Kidney epithelial cell (primary cell): ENCODE measurements at regions not wholly inside any gene's neighbourhood (a gene's known extent, or its start where the extent isn't known, plus 50 kb on each side); places are given as distances from the start of the nearest gene placed in this dataset.

Experiments
- DNase-seq: peaks from one replicate; pipeline ENCODE4 v3.0.0-alpha.2; 2010; ENCODE audit warnings: low read depth
- H3K27me3 ChIP-seq: 2 replicates; pipeline ENCODE4 v1.6.0; 2011; ENCODE audit warnings: low read length; ENCODE audit not compliant: control insufficient read depth, insufficient read depth
- H3K36me3 ChIP-seq: 2 replicates; pipeline ENCODE4 v1.5.1; 2011; ENCODE audit warnings: low read length; ENCODE audit not compliant: control insufficient read depth, insufficient read depth
- H3K4me3 ChIP-seq: 2 replicates; pipeline ENCODE4 v1.5.1; 2011; ENCODE audit warnings: low read depth, mild to moderate bottlenecking, control low read depth, low read length
- TF ChIP-seq, protein P1 (sequence below): IDR thresholded peaks from 2 replicates; pipeline ENCODE4 v1.5.1; 2011; ENCODE audit warnings: mild to moderate bottlenecking, moderate library complexity, low read length, control low read depth, inconsistent platforms; ENCODE audit not compliant: insufficient read depth, poor library complexity, severe bottlenecking

DNA sequence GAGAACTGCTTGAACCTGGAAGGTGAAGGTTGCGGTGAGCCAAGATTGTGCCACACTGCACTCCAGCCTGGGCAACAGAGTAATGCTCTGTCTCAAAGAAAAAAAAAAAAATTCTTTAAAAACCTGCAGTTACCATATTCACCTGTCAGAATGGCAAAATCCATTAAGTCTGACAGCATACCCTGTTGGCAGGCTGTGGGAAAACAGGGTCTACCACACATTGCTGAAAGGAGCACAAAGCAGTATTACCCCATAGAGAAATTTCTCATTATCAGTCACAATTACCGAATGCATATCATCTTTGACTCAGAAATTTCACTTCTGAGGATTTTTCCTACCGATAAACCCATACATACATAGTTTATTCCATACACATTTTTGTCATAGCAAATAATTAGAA is 264.1 kb upstream of the SLCO3A1 start:
- Histone ChIP-seq H3K4me3 (no peak overlapping the region), H3K36me3 (no peaks in the 10 kb centered on the region), H3K27me3 (no peaks in the 10 kb centered on the region)
- TF ChIP-seq, protein P1, sequence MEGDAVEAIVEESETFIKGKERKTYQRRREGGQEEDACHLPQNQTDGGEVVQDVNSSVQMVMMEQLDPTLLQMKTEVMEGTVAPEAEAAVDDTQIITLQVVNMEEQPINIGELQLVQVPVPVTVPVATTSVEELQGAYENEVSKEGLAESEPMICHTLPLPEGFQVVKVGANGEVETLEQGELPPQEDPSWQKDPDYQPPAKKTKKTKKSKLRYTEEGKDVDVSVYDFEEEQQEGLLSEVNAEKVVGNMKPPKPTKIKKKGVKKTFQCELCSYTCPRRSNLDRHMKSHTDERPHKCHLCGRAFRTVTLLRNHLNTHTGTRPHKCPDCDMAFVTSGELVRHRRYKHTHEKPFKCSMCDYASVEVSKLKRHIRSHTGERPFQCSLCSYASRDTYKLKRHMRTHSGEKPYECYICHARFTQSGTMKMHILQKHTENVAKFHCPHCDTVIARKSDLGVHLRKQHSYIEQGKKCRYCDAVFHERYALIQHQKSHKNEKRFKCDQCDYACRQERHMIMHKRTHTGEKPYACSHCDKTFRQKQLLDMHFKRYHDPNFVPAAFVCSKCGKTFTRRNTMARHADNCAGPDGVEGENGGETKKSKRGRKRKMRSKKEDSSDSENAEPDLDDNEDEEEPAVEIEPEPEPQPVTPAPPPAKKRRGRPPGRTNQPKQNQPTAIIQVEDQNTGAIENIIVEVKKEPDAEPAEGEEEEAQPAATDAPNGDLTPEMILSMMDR, result peak; percentile 22
- no peak for DNase-seq

DNA sequence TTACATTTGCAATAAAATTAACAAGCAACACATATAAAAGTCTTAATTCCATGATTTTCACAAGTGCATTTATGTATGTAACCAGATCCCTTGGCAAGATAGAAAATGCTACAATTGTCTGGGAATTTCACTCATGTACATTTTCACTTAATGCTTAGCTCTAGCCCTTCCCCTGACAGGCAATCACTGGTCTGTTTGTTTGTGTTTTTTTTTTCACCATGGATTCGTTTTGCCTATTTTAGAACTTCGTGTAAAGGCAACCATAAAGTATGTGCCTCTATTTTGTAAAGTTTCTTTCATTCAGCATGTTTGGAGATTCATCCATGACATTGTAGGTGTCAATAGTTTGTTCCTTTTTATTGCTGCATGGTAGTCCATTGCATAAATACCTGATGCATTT is 260.9 kb upstream of the SLCO3A1 start:
- H3K4me3 ChIP-seq, result no peak overlapping the region
- no peaks in the 10 kb centered on the region for H3K36me3 ChIP-seq
- TF ChIP-seq, protein P1, result no peak
- DNase-seq, result no peak
- H3K27me3 ChIP-seq, result no peaks in the 10 kb centered on the region

DNA sequence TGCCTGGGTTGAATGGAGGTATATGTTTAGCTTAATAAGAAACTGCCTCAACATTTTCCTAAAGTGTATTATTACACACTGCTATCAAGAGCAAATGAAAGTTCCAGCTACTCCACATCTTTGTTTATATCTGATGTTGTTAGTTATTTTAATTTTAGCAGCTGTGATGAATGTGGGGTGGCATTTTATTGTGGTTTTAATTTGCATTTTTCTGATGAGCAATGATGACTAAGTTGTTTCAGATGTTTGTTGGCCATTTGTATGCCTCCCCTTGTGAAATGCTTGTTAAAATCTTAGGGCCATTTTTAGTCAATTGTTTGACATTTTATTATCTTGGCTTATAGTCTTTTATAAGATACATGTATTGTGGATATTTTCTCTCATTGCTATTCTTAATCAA is 260.4 kb upstream of the SLCO3A1 start:
- H3K27me3 ChIP-seq, result no peaks in the 10 kb centered on the region
- no peak overlapping the region for H3K4me3 ChIP-seq
- H3K36me3 ChIP-seq, result no peaks in the 10 kb centered on the region
- DNase-seq, result no peak
- TF ChIP-seq, protein P1, result no peak

DNA sequence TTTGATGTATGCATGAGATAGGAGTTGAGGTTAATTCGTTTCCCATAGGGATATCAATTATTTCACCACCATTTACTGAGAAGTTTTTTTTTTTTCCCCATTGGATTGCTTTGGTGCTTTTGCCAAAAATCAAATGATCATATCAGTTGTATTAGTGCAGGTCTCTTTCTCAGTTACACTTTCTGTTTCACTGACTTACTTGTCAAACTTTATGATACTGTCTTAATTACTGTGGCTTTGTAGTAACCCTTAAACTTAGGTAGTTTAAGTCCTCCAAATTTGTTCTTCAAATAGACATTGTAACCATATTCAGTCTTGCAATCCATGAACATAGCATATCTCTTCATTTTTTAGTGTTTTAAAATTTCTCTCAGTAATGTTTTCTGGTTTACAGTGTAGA is 259.9 kb upstream of the SLCO3A1 start:
- TF ChIP-seq, protein P1, result no peak
- Histone ChIP-seq H3K27me3 (no peaks in the 10 kb centered on the region), H3K36me3 (no peaks in the 10 kb centered on the region), H3K4me3 (no peak overlapping the region)
- no peak for DNase-seq

DNA sequence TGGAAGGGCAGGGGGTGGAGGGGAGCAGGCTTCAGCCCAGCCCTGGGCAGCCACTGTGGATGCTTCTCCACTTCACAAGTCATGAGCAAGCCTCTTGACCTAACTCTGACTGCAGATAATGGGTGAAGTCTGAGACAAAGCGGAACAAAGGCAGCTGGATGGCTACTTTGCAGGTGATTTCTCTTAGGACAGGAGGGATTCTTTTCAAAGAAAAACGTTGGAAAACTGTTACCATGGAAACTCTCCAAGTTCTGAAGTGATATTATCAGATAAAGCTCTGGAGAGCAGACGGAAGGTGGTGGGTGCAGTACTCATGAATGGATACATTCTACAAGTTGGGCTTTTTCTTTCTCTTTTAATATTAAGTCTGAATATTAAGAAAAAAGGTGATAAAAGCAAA is 254.2 kb upstream of the SLCO3A1 start:
- no peak for DNase-seq
- H3K4me3 ChIP-seq, result no peak overlapping the region
- H3K27me3 ChIP-seq, result no peaks in the 10 kb centered on the region
- TF ChIP-seq, protein P1, result no peak
- no peaks in the 10 kb centered on the region for H3K36me3 ChIP-seq

DNA sequence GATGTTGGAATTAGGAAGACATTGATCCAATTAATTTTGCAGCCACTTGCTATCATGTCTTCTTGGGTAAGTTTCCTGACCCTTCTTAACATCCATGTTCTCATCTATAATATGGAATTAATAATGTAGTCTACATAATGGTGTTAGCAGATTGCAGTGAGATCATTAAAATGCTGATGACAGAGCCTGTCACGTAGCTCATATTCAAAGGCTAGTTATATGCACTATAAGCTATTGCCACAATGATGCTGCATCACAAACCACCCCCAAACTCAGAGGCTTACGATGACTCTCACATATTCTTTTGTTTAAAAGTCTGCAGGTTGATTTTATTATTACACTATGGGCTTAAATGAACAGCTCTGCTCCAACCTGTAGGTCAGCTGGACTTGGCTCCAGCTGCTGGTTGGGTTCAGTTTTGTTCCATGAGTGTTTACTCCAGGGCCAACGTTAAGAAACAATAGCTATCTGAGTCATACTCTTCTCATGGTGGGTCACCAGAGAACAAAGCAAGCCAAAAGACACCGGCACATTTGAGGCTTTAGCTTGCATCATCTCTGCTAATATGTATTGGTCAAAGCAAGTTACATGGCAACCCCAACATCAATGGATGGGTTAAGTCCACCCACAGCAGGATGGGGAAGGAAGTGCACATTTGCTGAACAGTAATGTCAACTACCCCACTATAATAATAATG is 250.0 kb upstream of the SLCO3A1 start:
- Histone ChIP-seq H3K27me3 (no peaks in the 10 kb centered on the region), H3K4me3 (no peak overlapping the region), H3K36me3 (no peaks in the 10 kb centered on the region)
- TF ChIP-seq, protein P1, result no peak
- DNase-seq, result no peak
